AG10803 (cell line): ENCODE measurements at regions not wholly inside any gene's neighbourhood (a gene's known extent, or its start where the extent isn't known, plus 50 kb on each side); places are given as distances from the start of the nearest gene placed in this dataset.

ENCODE experiments used
- DNase-seq: peaks from one replicate; pipeline ENCODE4 v3.0.0; 2010; ENCODE audit warnings: low read depth
- H3K4me3 ChIP-seq: 2 replicates; pipeline ENCODE4 v1.5.1; 2011; ENCODE audit warnings: mild to moderate bottlenecking, low read length, control low read depth
- CTCF ChIP-seq: conservative IDR thresholded peaks from 2 replicates; pipeline ENCODE4 v1.5.1; 2011; ENCODE audit warnings: mild to moderate bottlenecking, low read length, control low read depth, inconsistent platforms

- TF ChIP-seq CTCF: no peak
- no peak for DNase-seq
- H3K4me3 ChIP-seq: no peak overlapping the region
Measured at GRCh38 chr5:117110548-117110947, 535.9 kb upstream of the SEMA6A start.

GRCh38 chr5:117107859-117108258 is 533.2 kb upstream of the SEMA6A start:
- no peak for DNase-seq
- TF ChIP-seq CTCF: no peak
- no peak overlapping the region for H3K4me3 ChIP-seq

GRCh38 chr5:117103703-117104102 is 529.1 kb upstream of the SEMA6A start:
- H3K4me3 ChIP-seq: no peak overlapping the region
- no peak for DNase-seq
- TF ChIP-seq CTCF: no peak

- H3K4me3 ChIP-seq: no peak overlapping the region
- DNase-seq: no peak
- TF ChIP-seq CTCF: no peak
Measured at GRCh38 chr5:117102591-117102990, 528.0 kb upstream of the SEMA6A start.

- no peak for DNase-seq
- TF ChIP-seq CTCF: no peak
- no peak overlapping the region for H3K4me3 ChIP-seq
Measured at GRCh38 chr5:117100176-117100575, 525.6 kb upstream of the SEMA6A start.

GRCh38 chr5:117098094-117098493 is 523.5 kb upstream of the SEMA6A start:
- no peak overlapping the region for H3K4me3 ChIP-seq
- no peak for DNase-seq
- no peak for TF ChIP-seq CTCF

GRCh38 chr5:117095346-117096332 is 521.0 kb upstream of the SEMA6A start:
- TF ChIP-seq CTCF: no peak
- H3K4me3 ChIP-seq: no peak overlapping the region
- DNase-seq: no peak
